C4-2B (cell line): ENCODE measurements at regions not wholly inside any gene's neighbourhood (a gene's known extent, or its start where the extent isn't known, plus 50 kb on each side); places are given as distances from the start of the nearest gene placed in this dataset.

Experiments used
- CTCF ChIP-seq: fragments of 450-650 bp; conservative IDR thresholded peaks from 2 replicates; pipeline ENCODE4 v1.5.1; 2017; ENCODE audit warnings: mild to moderate bottlenecking
- ZFX ChIP-seq: fragments of 450-650 bp; IDR thresholded peaks from 2 replicates; pipeline ENCODE4 v1.6.1; 2017

- no peak for TF ChIP-seq CTCF
- no peak for TF ChIP-seq ZFX
Measured at GRCh38 chr16:65937455-65937854, 429.0 kb upstream of the CDH5 start.
